ENCODE measurements at regions not wholly inside any gene's neighbourhood (a gene's known extent, or its start where the extent isn't known, plus 50 kb on each side); places are given as distances from the start of the nearest gene placed in this dataset.

DNA sequence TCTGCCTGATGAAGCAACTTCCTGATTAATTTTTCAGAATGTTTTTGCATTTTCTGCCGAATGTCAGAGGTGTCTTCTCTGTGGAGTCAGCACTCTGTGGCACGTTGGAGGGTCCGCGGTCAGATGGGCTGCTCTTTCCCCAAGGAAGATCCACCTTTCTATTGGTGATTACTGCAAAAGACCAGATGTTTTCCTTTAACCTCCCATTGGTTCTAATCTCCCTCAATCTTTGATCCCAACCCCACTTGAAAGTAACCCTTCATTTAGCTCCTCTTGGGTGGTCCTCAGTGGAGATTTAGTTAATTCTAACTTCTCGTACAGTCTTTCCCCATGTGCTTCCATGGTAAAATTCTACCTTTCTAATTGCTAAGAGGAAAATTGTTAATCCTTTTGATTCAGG lies 397.7 kb upstream of the DDHD1 start:
- DNase-seq, result no peak
- no peak overlapping the region for H3K4me3 ChIP-seq (ENCODE audit: low read depth, low read length)
- no peaks in the 10 kb centered on the region for H3K4me1 ChIP-seq
- no peaks in the 10 kb centered on the region for H3K36me3 ChIP-seq
- H3K9me3 ChIP-seq, result no peaks in the 10 kb centered on the region
- H3K27me3 ChIP-seq, result 0 out of 2 replicates have a peak, but pooled peaks cover 4% of the 10 kb centered on the region
- TF ChIP-seq, protein P1, sequence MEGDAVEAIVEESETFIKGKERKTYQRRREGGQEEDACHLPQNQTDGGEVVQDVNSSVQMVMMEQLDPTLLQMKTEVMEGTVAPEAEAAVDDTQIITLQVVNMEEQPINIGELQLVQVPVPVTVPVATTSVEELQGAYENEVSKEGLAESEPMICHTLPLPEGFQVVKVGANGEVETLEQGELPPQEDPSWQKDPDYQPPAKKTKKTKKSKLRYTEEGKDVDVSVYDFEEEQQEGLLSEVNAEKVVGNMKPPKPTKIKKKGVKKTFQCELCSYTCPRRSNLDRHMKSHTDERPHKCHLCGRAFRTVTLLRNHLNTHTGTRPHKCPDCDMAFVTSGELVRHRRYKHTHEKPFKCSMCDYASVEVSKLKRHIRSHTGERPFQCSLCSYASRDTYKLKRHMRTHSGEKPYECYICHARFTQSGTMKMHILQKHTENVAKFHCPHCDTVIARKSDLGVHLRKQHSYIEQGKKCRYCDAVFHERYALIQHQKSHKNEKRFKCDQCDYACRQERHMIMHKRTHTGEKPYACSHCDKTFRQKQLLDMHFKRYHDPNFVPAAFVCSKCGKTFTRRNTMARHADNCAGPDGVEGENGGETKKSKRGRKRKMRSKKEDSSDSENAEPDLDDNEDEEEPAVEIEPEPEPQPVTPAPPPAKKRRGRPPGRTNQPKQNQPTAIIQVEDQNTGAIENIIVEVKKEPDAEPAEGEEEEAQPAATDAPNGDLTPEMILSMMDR (IDR thresholded peaks at IDR 0.05; ENCODE audit: low read depth, low read length), result no peak

DNA sequence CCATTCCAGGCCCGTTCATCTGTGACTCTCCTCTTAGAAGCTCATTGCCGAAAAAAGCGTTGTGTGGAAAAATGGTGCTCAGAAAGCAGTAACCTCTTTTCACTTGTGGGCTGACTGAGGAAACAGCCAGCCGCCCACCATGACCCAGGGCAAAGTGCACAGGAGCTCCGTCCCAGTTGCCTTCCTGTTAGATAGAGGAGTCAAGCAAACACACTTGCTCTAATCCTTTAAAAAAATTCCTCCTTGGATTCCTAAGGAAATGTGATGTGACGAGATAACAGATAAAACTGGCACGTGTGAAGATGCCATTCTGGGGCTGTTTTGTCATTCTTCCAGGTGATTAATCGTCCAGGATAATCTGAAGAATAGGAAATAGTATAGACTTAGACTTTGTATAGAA lies 396.8 kb upstream of the DDHD1 start:
- H3K27me3 ChIP-seq, result 0 out of 2 replicates have a peak, but pooled peaks cover 4% of the 10 kb centered on the region
- no peak overlapping the region for H3K4me3 ChIP-seq (ENCODE audit: low read depth, low read length)
- no peak for DNase-seq
- TF ChIP-seq, protein P1 (IDR thresholded peaks at IDR 0.05; ENCODE audit: low read depth, low read length), result no peak
- no peaks in the 10 kb centered on the region for H3K36me3 ChIP-seq
- no peaks in the 10 kb centered on the region for H3K9me3 ChIP-seq
- no peaks in the 10 kb centered on the region for H3K4me1 ChIP-seq

DNA sequence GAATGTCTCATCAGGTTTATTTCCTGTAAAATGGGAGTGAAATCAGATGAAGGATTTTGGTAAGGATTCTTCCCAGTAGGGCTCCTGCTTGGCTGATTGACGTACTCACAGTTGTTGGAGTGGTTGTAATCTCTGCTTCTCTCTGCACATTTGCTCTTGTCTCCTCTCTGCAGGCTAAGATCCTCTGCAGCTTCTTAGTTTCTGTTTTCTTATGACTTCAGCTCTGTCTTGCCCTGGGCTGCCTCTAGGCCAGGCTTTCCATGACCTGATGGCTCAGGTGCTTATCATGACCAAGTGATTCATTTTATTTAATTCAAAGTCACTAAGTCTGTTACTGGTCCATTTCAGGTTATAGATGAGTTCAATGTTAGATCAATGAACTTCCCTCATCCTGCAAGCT lies 394.5 kb upstream of the DDHD1 start:
- Histone ChIP-seq H3K4me1 (no peaks in the 10 kb centered on the region), H3K4me3 (ENCODE audit: low read depth, low read length) (no peak overlapping the region), H3K9me3 (no peaks in the 10 kb centered on the region), H3K27me3 (0 out of 2 replicates have a peak, but pooled peaks cover 4% of the 10 kb centered on the region), H3K36me3 (no peaks in the 10 kb centered on the region)
- TF ChIP-seq, protein P1 (IDR thresholded peaks at IDR 0.05; ENCODE audit: low read depth, low read length), result no peak
- DNase-seq, result no peak

DNA sequence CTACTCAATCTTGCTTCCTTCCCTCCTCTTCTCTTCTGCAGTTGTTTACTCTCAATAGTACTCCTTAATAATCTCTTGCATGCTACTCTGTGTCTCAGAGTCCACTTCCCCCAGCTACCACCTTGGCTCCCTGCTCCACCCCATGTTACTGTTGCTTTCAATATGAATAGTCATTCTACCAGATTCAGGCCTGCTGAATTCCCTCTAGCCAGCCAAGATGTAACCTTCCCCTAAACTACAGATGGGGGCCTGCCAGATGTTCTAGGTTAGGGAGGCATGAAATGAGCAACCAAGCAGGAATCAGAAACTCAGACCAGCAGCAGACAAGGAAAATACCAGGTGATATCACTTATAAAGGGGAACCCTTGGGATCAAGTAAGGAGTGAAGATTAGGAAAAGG lies 392.1 kb upstream of the DDHD1 start:
- H3K9me3 ChIP-seq, result no peaks in the 10 kb centered on the region
- H3K4me3 ChIP-seq (ENCODE audit: low read depth, low read length), result no peak overlapping the region
- DNase-seq, result no peak
- no peaks in the 10 kb centered on the region for H3K36me3 ChIP-seq
- H3K4me1 ChIP-seq, result no peaks in the 10 kb centered on the region
- 0 out of 2 replicates have a peak, but pooled peaks cover 4% of the 10 kb centered on the region for H3K27me3 ChIP-seq
- TF ChIP-seq, protein P1 (IDR thresholded peaks at IDR 0.05; ENCODE audit: low read depth, low read length), result no peak

DNA sequence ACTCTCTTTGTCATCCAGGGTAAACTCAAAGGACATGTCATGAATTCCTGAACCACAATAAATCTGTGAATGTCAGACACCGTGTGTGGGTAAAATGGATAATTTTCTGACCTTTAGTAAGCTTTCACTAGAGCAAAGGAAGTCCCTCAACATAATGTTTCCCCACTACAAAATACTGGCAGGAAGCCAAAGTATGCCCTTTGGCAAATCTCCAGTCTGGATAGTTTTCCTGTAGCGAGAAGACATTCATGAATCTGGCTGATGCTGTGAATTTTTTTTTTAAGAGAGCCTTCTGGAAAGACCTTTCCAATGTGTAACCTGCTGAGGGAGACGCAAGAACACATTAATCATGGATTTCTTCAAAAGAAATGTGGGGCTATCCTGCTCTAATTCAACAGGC lies 389.6 kb upstream of the DDHD1 start:
- TF ChIP-seq, protein P1 (IDR thresholded peaks at IDR 0.05; ENCODE audit: low read depth, low read length), result no peak
- Histone ChIP-seq H3K4me3 (ENCODE audit: low read depth, low read length) (no peak overlapping the region), H3K36me3 (no peaks in the 10 kb centered on the region), H3K9me3 (no peaks in the 10 kb centered on the region), H3K4me1 (no peaks in the 10 kb centered on the region), H3K27me3 (peaks cover 4% of the 10 kb centered on the region; the same call in 1 of the 2 replicates)
- peak; percentile 12 for DNase-seq

DNA sequence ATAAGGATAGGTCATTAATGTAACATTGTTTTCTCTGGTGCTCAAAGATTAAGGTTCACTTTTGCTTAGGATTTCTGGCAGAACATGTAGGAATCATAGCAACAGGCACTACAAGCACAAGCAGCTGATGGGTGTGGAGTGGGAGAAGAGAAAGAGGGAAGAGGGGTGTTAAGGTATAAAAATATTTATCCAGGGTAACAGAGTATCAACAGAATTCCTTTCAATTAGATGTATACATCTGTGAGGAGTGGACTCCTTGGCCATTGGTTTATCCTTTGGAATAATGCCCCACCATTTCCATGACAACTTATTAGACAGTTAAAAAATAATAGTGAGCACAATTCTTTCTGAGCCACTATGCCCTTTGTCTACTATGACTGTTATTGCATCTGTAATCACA lies 388.3 kb upstream of the DDHD1 start:
- TF ChIP-seq, protein P1 (IDR thresholded peaks at IDR 0.05; ENCODE audit: low read depth, low read length), result no peak
- Histone ChIP-seq H3K9me3 (no peaks in the 10 kb centered on the region), H3K36me3 (no peaks in the 10 kb centered on the region), H3K27me3 (no peaks in the 10 kb centered on the region; the same call in 1 of the 2 replicates), H3K4me3 (ENCODE audit: low read depth, low read length) (no peak overlapping the region), H3K4me1 (no peaks in the 10 kb centered on the region)
- DNase-seq, result no peak

Measured in BE2C (cell line).